IPS-18c (cell line): ENCODE measurements at regions not wholly inside any gene's neighbourhood (a gene's known extent, or its start where the extent isn't known, plus 50 kb on each side); places are given as distances from the start of the nearest gene placed in this dataset.

Experiments used
- H3K4me3 ChIP-seq: 2 replicates; pipeline ENCODE4 v1.7.0; 2013; ENCODE audit warnings: low read depth, mild to moderate bottlenecking, low read length, moderate library complexity; ENCODE audit not compliant: insufficient read depth
- H3K9me3 ChIP-seq: one replicate; pipeline ENCODE4 v1.6.1; 2013; ENCODE audit warnings: mild to moderate bottlenecking, low read length, moderate library complexity; ENCODE audit not compliant: control insufficient read depth, insufficient read depth

DNA sequence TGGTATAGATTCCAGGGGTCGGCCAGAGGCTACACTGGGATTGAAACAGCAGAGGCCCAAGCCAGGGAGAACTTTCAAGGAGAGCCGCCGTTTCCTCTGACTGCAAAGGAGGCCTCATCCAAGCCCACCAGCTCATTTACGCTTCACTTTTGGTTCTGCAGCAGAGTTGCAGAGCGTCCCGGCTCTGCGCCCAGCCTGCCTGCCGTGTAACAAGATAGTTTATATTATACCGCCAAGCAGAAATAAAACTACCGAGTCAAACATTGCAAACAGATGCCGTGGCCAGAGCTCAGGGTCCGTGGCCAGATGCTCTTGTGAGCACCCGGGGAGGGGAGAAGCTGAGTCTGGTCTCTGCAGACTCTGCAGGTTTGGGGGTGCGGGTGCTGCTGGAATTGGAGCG, 60.7 kb upstream of the TBX3 start:
- Histone ChIP-seq H3K9me3 (no peaks in the 10 kb centered on the region), H3K4me3 (no peak overlapping the region)

DNA sequence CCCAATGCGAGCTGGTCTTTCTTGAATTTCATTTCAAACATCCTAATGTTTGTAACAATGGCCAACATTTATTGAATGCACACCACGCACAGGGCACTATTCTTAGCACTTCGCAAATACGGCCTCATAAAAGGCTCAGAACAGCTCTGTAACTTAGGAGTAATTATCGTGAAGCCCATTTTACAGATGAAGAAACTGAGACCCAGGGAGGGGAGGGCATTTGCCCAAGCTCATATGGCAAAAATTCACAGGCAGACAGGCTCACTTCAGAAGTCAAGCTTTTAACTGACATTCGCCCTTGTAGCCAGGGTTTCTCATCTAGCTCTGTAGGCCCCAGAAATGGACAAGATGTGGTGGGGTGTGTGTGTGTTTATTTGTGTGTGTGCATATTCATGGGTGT, 60.3 kb upstream of the TBX3 start:
- no peak overlapping the region for H3K4me3 ChIP-seq
- H3K9me3 ChIP-seq, result no peaks in the 10 kb centered on the region

DNA sequence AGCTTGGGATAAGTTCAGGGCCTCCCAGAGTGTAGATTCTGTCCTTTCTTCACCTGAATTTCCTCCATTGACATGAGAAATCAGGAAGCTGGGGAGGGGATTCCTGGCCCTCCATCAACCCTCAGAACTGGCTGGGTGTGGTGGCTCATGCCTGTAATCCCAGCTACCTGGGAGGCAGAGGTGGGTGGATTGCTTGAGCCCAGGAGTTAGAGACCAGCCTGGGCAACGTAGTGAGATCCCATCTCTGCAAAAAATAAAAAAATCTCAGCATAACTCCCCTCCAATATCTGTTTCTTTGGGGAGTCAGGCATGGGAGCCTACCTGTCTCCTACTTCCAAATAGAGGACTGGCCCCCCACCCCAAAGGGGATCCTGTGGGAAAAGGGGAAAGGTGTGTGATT, 59.8 kb upstream of the TBX3 start:
- Histone ChIP-seq H3K4me3 (no peak overlapping the region), H3K9me3 (no peaks in the 10 kb centered on the region)

GRCh38 chr12:114743289-114743688, 59.3 kb upstream of the TBX3 start:
- H3K4me3 ChIP-seq, result no peak overlapping the region
- H3K9me3 ChIP-seq, result no peaks in the 10 kb centered on the region

DNA sequence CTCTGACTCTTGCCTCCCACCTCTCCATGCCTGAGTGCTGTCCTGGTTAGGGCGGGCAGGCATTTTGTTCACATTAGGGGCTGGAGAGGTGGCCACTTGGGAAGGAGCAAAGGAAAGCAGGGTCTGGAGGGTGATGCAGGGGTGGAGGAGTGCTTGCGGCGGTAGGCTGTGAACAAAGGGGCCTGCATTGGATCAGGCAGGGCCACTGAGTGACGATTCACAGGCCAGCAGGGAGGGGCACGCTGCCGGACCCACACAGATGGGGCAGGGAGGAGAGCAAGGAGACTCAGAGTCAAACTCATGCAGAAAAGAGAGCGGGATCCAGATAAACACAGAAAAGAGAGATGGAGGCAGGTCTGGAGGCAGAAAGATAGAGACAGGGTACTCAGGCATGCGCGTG, 58.4 kb upstream of the TBX3 start:
- Histone ChIP-seq H3K4me3 (no peak overlapping the region), H3K9me3 (no peaks in the 10 kb centered on the region)

DNA sequence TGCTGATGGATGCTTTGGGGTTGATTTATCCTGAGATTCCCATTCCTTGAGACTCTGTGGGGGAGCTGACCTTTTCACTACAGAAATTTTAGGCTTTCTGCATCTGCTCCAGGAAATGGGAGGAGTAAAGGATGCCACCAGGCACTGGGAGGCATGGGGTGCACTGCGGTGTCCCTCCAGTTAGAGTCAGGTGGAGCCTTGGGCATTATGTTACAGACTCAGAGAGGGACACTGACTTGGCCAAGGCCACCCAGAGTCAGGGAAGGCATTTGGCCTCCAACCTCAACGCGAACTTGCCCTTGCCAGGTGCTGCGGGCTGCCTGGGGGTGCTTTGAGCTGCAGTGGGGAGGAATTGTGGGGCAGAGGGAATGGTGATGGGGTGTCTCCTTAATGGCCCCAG, 58.0 kb upstream of the TBX3 start:
- Histone ChIP-seq H3K4me3 (no peak overlapping the region), H3K9me3 (no peaks in the 10 kb centered on the region)

GRCh38 chr12:114740448-114740847, 56.5 kb upstream of the TBX3 start:
- Histone ChIP-seq H3K9me3 (peaks cover 9% of the 10 kb centered on the region), H3K4me3 (no peak overlapping the region)

DNA sequence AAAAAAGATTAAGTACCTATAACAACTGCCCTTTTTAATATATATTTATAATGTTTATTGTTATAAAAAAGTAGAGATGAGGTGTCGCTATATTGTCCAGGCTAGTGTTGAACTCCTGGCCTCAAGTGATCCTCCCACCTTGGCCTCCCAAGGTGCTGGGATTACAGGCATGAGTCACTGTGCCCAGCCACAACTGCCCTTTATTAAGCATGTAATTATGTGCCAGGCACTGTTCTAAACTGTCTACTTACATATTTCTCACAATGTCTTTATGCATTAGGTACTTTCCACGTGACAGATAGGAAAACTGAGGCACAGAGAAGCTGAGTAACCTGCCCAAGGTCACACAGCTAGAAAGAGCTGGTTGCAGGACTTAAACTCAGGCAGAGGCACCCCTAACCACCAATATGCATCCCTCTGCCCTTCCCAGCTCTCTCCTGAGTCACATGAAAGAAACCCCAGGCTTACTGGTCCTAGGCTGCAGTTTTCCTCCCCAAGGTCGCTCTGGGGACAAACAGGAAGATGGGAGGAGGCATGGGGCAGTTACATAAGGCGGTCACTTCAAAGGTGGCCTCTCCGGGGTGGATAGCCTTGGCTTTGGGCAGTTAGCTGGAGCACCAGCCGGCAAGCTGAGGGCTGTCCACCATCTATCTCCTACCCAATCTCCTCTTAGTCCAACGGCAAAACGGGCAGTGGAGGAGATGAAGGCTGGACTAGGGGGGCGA, 54.6 kb upstream of the TBX3 start:
- Histone ChIP-seq H3K4me3 (no peak overlapping the region), H3K9me3 (peaks cover 11% of the 10 kb centered on the region)

DNA sequence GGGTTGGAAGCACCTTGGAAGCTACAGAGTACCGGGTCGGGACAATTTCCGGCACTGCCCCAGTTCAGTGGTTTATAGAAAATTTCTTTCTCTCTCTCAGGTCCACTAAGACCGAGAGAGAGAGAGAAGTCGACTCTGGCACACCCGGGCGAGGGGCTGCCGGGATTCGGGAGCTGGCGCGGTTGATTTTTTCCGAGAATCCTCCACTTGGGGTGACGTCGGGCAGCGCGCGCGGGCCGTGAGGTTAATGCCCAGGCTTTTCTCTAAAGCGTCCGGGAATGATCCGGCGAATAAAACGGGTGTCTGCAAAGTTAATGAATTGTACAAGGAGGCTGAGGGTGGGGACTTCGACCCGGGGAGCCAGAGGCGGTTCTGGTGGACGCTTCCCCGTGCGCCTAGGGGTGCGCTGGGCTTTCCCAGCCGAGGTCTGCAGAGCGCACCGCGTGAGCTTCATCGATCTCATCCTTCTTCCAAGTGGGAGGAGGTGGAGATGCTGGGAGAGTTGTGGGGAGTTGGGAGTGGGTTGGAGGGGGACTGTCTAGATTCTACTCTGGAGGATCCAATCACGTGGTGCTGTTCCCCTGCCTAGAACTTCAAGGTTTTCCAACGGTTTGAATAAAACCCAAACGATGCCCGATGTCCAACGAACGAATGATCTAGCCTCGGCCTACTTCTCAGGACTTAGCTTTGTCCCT, 51.9 kb upstream of the TBX3 start:
- Histone ChIP-seq H3K9me3 (peaks cover 11% of the 10 kb centered on the region), H3K4me3 (no peak overlapping the region)

GRCh38 chr12:114735011-114735410, 51.0 kb upstream of the TBX3 start:
- Histone ChIP-seq H3K4me3 (no peak overlapping the region), H3K9me3 (peaks cover 11% of the 10 kb centered on the region)

GRCh38 chr12:114733919-114734318, 49.9 kb upstream of the TBX3 start:
- Histone ChIP-seq H3K9me3 (peaks cover 11% of the 10 kb centered on the region), H3K4me3 (no peak overlapping the region)
